Pulmonary artery endothelial cell (primary cell): ENCODE measurements at regions not wholly inside any gene's neighbourhood (a gene's known extent, or its start where the extent isn't known, plus 50 kb on each side); places are given as distances from the start of the nearest gene placed in this dataset.
"Not testable (repeated sequence)": the region's sequence is repeated elsewhere in the genome, so short reads cannot be mapped to it uniquely, and the experiment has no call there.

Experiments
- DNase-seq: peaks from one replicate; pipeline ENCODE4 v3.0.0-alpha.2; 2011; ENCODE audit warnings: low read depth, low spot score

GRCh38 chr5:96528826-96529474 lies 95.9 kb upstream of the PCSK1 start:
- no peak for DNase-seq

GRCh38 chr5:96529559-96529958 lies 96.5 kb upstream of the PCSK1 start:
- no peak for DNase-seq

- DNase-seq = no peak
These were observed 97.9 kb upstream of the PCSK1 start for GRCh38 chr5:96530901-96531300.

- DNase-seq = no peak
These were observed 100.3 kb upstream of the PCSK1 start for GRCh38 chr5:96533371-96533770.

- peak; percentile 79 for DNase-seq
These were observed 104.3 kb upstream of the PCSK1 start for GRCh38 chr5:96537386-96537785.

GRCh38 chr5:96538808-96539250 lies 105.8 kb upstream of the PCSK1 start:
- DNase-seq = no peak

GRCh38 chr5:96546120-96546519 lies 113.1 kb upstream of the PCSK1 start:
- no peak for DNase-seq

- no peak for DNase-seq
These were observed 114.4 kb upstream of the PCSK1 start for GRCh38 chr5:96547486-96547885.

- no peak for DNase-seq
These were observed 113.3 kb upstream of the CAST start for GRCh38 chr5:96548905-96549304.

- DNase-seq = not testable (repeated sequence)
These were observed 101.3 kb upstream of the CAST start for GRCh38 chr5:96560857-96561256.

- peak; percentile 63 for DNase-seq
These were observed 99.6 kb upstream of the CAST start for GRCh38 chr5:96562614-96563013.

GRCh38 chr5:96563816-96564215 lies 98.4 kb upstream of the CAST start:
- no peak for DNase-seq

- DNase-seq = peak; percentile 65
These were observed 96.5 kb upstream of the CAST start for GRCh38 chr5:96565582-96566265.

GRCh38 chr5:96566833-96567587 lies 95.2 kb upstream of the CAST start:
- DNase-seq = peak; percentile 67

- no peak for DNase-seq
These were observed 92.8 kb upstream of the CAST start for GRCh38 chr5:96569332-96569731.

- DNase-seq = no peak
These were observed 92.4 kb upstream of the CAST start for GRCh38 chr5:96569770-96570169.

- DNase-seq = peak; percentile 92
These were observed 89.2 kb upstream of the CAST start for GRCh38 chr5:96572864-96573512.

GRCh38 chr5:96573513-96573894 lies 88.7 kb upstream of the CAST start:
- DNase-seq = no peak

GRCh38 chr5:96576876-96577275 lies 85.3 kb upstream of the CAST start:
- no peak for DNase-seq

- no peak for DNase-seq
These were observed 84.3 kb upstream of the CAST start for GRCh38 chr5:96577909-96578308.

- DNase-seq = no peak
These were observed 82.5 kb upstream of the CAST start for GRCh38 chr5:96579711-96580110.

- DNase-seq = no peak
These were observed 79.8 kb upstream of the CAST start for GRCh38 chr5:96582343-96582742.
